GM19395 (cell line): ENCODE measurements at regions not wholly inside any gene's neighbourhood (a gene's known extent, or its start where the extent isn't known, plus 50 kb on each side); places are given as distances from the start of the nearest gene placed in this dataset.
"Not testable (repeated sequence)": the region's sequence is repeated elsewhere in the genome, so short reads cannot be mapped to it uniquely, and the experiment has no call there.

ENCODE experiments used
- ATAC-seq: cut with Tn5 transposase; IDR thresholded peaks from one replicate; pipeline ENCODE4 v1.9.1; 2021; ENCODE audit warnings: mild to moderate bottlenecking, moderate library complexity; ENCODE audit not compliant: unreplicated experiment

GRCh38 chr10:70987396-70988130 lies 99.2 kb upstream of the PCBD1 start:
- ATAC-seq = no peak

DNA sequence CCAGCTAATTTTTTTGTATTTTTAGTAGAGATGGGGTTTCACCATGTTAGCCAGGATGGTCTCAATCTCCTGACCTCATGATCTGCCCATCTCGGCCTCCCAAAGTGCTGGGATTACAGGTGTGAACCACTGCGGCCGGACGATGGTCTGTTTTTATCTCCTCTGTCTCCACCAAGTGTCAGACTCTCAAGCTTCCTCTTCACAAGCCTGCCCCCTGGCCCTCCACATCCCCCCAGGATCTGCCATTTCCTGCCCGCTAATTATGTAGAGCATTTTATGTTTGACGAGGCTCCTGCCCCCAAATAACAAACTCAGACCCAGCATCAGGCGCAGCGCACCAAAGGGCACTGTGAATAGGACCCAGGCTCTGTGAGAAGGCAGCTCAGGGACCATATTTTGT lies 101.8 kb upstream of the PCBD1 start:
- ATAC-seq = not testable (repeated sequence)

DNA sequence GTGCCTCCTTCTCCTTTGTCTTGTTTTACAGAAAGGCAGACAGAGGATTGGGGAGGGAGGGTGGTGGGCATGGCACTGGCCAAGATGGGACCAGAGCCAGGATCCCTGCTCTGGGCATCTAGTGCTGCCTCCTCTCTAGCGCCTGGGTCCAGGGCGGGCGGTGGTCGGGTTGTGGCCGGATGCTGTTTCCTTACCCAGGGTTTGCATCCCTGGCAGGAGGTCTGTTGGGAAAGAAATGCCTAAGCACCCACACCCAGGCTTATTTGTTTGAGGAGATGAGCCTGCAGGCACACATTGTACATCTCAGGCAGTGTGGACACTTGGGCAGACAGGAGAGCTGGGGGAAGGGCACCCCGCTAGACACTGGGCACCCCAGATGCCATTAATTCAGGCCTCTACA lies 102.3 kb upstream of the PCBD1 start:
- no peak for ATAC-seq

GRCh38 chr10:70991140-70992124 lies 103.1 kb upstream of the PCBD1 start:
- no peak for ATAC-seq

GRCh38 chr10:70992436-70992835 lies 104.1 kb upstream of the PCBD1 start:
- no peak for ATAC-seq

DNA sequence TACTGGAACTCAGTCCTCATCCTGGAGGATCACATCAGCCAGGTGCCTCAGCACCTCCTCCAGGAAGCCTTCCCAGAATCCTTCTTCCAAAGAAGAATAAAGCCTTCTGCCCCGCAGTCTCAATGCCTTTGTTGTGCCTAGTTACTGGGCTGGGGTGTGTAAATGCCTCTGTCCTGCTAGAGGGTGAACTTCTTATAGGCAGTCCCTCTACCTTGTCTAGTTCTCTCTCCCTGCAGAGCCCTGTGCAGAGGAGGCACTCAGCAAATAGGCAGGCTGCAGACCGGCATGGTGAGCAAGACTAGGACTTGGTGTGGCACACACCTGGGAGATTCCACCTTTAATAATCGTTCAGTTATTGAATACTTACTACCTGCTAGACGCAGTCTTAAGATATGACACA lies 104.7 kb upstream of the PCBD1 start:
- no peak for ATAC-seq

DNA sequence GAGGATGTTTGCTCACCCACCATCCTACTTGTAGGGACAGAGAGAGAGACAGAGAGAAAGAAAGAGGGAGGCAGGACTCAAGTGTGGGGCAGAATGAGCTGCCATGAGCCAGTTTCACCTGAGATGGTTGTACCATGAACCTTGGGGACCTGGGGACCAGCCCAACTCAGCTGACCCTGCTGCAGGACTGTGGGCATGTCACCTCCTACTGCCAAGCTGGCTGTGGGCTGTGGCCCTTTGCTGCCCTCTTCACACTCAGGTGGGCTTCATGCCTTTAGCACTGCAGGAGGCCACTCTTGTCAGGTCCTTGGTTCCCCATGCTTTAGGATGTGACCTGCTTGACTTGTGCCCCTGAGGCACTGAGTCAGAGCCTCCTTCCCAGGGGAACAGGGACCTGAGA lies 108.2 kb upstream of the PCBD1 start:
- ATAC-seq = no peak

GRCh38 chr10:70997236-70997635 lies 108.9 kb upstream of the PCBD1 start:
- no peak for ATAC-seq

GRCh38 chr10:70998086-70998485 lies 109.7 kb upstream of the PCBD1 start:
- no peak for ATAC-seq

GRCh38 chr10:71001470-71001869 lies 113.1 kb upstream of the PCBD1 start:
- no peak for ATAC-seq

DNA sequence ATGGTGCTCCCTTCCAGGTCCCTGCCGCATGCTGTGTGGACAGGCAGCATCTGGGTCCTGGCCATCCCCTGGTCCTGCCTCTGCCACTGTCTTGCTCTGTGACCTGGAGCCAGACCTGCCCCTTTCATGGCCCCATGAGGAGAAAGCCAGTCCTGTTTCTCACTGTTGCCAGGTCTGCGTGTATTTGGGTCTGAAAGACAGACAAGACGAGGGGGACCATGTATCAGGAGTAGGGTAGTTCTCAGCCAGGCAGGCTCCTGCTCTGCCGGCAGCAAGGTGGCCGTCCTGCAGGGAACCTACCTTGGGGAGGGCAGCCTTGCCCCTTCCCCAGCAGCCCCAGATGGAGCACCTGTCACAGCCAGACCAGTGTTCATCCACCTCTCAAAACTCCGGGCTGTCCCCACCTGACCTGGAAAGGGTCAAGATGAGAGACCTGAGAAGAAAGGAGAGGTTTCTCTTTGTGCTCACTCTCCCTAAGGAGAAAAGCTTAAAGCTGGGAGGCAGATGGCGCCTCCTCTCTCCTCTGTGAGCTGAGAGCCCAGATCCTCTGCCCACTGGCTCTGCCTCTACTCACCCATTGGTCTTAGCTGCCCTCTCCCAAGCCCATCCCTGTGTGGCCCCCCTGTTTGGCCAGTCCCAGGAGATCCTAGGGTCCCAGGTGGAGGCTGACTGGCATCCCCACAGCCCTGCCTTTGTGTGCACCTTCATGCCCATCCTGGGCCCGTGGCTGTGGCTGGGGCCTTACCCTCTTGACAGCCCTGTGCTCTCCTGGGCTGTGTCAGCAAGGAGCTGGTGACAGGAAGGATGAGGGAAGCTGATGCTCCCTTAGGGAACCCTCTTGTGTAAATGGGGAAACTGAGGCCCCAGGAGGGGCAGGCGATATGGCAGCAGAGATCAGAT lies 116.1 kb upstream of the PCBD1 start:
- ATAC-seq = no peak

GRCh38 chr10:71005337-71006305 lies 117.3 kb upstream of the PCBD1 start:
- ATAC-seq = no peak

DNA sequence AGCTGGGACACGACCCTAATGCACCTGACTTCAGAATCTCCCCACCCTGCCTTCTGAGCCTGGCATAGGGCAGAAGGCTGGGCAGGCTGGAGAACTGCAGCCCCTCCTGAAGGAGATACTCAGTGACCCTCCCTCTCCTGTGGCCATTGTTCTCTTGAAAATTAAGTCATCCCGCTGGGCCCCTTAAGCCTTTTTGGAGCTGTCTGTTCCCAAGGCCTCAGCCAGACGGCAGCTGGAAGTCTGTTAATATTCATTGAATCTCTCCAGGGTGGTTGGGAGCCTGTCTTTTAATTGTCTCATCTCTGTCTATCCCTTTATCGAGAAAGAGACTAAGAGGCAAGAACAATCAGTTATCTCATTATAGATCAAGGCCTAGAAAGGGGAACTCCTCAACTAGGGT lies 118.1 kb upstream of the PCBD1 start:
- no peak for ATAC-seq

DNA sequence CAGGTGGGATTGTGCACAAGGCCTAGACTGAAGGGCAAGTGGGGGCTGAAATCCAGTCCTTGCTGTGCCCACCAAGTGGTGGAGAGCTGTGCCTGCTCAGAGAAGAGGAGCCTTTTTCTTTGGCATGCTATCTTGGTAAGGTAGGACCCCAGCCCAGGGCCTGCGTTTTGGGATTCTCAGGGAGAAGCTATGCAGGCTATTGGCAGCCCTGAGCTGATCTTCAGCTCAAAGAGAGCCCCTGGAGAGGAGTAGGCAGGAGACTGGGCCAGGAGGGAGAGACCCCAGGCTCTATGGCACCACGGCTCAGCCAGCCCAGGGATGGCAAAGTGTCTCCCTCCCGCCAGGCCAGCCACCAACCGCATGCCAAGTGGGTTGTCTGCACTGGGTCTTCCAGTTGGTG lies 119.2 kb upstream of the PCBD1 start:
- ATAC-seq = no peak

DNA sequence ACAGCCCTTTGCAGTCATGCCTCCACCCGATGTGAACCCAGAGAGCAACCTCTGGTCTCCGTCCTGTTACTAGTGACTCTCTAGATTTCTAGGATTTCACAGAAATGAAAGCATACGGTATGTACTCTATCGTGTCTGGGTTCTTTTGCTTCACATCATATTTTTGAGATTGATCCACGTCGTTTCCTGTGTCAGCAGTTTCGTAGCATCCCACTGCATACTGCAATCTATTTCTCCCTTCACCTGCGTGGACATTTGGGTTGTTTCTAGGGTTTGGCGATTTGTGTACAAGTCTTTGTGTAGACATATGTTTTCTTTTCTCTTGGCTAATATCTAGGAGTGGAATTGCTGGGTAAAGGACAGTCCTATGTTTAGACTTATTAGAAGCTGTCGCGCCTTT lies 119.8 kb upstream of the PCBD1 start:
- no peak for ATAC-seq

- no peak for ATAC-seq
Measured at GRCh38 chr10:71009126-71009525, 120.8 kb upstream of the PCBD1 start.

DNA sequence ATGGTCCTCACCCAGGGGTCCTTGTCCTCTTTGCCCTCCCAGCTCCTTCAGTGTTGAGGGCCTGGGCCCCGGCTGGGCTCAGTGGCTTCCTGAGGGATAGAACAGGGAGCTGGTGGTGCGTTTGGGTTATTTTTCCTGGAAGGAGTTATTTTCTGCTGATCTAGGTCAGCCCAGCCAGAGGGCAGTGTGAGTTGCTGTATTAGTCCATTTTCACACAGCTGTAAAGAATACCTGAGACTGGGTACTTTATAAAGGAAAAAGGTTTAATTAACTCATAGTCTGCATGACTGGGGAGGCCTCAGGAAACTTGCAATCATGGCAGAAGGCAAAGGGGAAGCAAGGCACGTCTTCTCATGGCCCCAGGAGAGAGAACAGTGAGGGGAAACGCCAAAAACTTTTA lies 122.4 kb upstream of the PCBD1 start:
- ATAC-seq = no peak

- ATAC-seq = no peak
Measured at GRCh38 chr10:71011141-71011540, 122.8 kb upstream of the PCBD1 start.

DNA sequence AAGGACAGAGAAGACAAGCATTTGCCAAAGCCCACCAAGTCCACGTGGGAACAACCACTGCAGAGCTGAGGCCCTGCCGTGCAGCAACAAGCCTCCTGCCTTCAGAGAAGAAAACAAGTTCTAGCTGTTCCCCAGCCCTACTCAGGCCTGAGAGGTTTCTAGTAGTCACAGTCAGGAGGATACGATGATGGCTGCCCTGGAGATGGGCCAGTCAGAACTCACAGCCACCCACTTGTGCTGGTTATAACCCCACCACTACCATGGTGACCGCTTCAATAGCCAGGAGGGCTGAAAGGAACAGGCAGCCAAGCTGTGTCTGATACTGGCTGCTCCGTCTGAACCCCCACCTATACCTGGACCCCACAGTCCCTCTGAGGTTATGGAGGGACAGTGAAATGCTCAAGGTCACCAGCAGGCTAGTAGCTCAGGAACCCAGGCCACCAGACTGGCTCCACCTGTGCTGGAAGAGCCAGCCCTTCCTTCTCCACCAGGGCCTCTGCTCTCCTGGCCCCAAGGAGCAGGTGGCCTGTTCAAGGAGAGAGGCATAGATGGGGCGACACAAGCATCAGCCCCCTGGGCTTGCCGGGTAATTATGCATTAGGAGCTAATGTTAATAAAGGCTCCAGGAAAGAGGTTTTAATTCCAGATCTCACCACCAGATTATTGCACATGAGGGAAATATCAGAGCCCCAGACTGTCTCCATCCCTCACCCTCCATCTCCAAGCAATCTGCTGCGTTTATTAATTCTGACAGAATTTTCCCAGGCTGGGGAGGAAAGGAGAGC lies 125.8 kb upstream of the PCBD1 start:
- no peak for ATAC-seq
